HG02571 (cell line): ENCODE measurements at regions not wholly inside any gene's neighbourhood (a gene's known extent, or its start where the extent isn't known, plus 50 kb on each side); places are given as distances from the start of the nearest gene placed in this dataset.
"Not testable (repeated sequence)": the region's sequence is repeated elsewhere in the genome, so short reads cannot be mapped to it uniquely, and the experiment has no call there.

ENCODE experiments used
- ATAC-seq: cut with Tn5 transposase; IDR thresholded peaks from one replicate; pipeline ENCODE4 v1.9.1; 2021; ENCODE audit warnings: mild to moderate bottlenecking, moderate library complexity; ENCODE audit not compliant: unreplicated experiment

- peak; percentile 61 for ATAC-seq
These were observed 107.2 kb upstream of the LYZL2 start for GRCh38 chr10:30736685-30737232.

DNA sequence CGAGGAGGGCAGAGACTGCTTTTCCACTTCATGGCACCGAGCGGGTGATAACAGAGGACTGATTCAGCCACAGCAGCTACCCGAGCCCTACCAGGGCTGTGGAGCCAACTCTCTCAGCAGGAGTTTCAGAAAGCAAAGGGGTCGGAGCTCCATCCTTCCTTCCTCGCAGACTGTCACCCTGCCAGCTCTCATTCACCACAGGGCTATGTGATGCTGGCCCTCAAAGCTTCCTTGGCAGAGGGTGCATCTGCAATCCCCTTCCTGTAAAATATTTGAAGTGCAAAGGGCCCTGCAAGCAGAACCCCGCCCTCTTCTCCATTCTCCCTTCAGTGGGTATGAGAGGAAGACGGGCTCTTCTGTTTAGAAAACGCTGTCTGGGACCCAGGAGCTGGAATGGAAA, 105.3 kb upstream of the LYZL2 start:
- ATAC-seq: no peak

DNA sequence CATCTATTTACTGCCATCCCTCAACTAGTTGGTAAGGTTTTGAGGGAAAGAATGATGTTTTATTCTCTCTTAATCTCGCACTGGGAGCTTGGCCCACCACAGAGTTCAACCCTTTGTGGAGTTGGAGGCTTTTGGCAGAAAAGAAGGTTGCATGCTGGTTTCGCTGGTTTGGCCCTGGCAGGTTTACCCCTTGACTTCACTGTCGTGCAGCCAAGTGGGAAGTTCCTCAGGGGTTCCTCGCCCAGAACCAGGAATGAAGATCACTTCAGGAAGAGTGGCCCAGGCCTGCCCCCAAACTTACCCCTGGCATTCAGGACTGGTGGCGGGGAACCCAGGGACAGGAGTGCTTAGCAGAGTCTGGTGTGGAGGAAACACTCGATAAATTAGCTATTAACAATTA, 103.1 kb upstream of the LYZL2 start:
- ATAC-seq: no peak

DNA sequence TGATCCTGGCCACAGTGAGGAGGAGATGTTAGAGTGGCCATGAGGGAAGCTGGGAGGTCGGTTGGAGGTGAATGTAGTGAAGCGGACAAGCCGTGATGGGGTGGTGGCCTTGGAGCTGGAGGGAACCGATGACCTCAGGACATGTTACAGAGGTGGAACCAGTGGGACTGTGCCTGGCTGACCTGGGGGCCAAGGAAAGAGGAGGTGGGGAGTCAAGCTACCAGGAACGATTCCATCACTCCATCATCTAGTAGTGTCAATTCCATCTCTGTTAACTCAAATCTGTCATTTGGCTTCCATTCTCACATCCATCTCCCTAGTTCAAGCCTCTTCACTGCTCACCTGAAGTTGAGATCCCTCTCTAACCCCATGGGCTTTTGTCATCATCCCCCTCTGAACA, 102.4 kb upstream of the LYZL2 start:
- no peak for ATAC-seq

- ATAC-seq: no peak
These were observed 100.8 kb upstream of the LYZL2 start for GRCh38 chr10:30730306-30730705.

DNA sequence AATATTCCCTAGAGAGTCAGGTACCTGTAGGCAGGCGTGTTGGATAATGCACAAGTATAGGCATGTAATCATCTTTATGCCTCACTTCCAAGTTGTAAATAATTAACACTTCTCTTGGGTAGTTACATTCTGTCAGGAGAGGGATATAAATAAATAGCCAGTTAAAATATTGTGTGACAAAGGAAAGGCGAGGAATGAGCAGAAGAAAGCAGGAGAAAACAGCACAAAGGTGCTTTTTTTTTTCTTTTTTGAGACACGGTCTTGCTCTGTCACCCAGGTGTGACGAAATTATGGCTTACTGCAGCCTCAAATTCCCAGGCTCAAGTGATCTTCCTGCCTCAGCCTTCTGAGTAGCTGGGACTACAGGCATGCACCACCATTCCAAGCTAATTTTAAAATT, 99.2 kb upstream of the LYZL2 start:
- ATAC-seq: no peak

DNA sequence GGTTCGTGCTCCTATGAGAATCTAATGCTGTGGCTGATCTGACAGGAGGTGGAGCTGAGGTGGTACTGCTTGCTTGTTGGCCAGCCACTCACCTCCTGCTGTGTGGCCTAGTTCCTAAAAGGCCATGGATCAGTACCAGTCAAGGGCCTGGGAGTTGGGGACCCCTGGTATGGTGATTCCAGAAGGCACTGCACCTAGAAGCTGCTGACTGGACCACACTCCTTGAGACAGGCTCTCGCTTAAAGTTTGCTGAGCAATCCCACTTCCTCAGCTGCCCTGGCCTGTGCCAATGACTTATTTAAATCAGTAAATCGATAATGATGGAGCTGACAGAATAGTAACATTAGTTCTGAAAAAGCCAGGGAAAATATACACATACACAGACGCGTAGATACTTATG, 98.6 kb upstream of the LYZL2 start:
- ATAC-seq: no peak

- no peak for ATAC-seq
These were observed 98.0 kb upstream of the LYZL2 start for GRCh38 chr10:30727524-30727923.

DNA sequence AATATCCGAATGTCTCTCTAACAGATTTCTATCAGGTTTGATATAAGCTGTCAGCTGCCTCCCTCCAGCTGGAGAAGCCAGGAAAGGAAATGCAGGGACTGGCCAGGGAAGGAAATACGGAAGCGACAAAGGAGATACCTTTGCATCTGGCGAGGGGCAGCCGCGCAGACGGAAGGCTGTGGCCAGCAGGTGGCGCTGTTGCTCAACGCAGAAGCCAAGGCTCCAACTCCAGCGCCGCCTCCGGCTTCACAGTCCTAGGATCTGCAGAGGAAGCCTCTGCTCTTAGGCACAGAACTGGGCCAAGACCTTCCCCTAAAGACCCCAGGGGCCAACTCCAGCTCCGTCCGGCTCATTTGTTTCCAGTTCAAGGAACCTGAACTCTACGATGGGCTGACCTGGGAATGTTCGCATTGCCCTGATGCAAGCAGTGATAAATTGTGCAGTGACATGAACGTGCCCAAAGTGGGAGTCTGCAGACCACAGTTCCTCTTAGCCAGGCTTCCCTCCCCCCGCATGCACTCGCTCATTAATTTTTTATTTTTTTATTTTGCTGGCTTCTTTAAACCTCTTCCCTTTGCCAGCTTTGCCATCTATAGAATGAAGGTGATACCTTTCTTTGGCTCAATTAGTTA, 97.3 kb upstream of the LYZL2 start:
- ATAC-seq: peak; percentile 73

DNA sequence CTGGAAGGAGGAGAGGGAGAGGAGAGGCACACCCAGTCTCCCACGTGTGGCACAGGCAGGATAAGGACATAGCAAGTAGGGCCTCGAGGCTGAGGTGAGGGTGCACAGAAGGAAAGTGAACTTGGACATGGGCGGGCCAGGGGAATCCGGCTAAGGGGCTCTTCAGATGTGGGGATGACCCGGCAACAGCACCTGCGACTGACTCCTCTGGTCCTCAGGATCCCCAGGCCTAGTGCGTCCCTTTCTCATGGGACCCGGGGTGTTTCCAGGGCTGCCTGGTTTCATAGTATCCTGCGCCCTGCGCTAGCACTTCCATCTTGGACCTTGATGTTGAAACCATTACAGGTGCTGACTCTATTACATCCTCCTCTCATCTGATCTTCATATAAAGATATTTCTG, 96.1 kb upstream of the LYZL2 start:
- no peak for ATAC-seq

- no peak for ATAC-seq
These were observed 94.7 kb upstream of the LYZL2 start for GRCh38 chr10:30724296-30724695.

DNA sequence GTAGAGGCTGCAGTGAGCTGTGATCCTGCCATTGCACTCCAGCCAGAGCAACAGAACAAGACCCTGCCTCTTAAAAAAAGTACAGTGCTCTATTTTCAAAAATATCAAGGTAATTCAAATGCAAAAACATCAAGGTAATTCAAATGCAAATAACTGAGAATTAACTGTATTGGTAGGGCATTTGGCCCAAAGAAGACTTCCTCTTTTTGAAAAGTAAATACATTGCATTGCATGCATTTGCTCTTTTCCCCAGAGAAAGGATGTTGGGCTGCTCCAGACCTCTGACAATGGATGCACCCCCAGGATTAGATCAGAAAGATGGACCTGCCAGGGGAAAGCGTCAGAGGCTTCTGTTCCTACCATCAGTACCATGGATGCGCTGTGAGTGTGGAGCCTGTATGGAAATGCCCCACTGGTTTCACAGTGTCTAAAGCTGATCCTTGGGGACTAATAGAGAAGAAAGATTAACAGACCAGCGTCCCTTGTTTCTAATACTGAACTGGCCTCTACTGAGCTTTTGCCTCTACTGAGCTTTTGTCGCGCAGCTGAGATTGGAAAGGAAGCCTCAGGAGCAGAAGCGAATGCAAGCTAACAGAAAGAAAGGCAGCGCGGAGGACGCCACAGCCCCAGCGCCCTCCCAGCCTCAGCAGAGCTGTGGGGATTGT, 93.5 kb upstream of the LYZL2 start:
- no peak for ATAC-seq

GRCh38 chr10:30719832-30720231, 90.3 kb upstream of the LYZL2 start:
- no peak for ATAC-seq

DNA sequence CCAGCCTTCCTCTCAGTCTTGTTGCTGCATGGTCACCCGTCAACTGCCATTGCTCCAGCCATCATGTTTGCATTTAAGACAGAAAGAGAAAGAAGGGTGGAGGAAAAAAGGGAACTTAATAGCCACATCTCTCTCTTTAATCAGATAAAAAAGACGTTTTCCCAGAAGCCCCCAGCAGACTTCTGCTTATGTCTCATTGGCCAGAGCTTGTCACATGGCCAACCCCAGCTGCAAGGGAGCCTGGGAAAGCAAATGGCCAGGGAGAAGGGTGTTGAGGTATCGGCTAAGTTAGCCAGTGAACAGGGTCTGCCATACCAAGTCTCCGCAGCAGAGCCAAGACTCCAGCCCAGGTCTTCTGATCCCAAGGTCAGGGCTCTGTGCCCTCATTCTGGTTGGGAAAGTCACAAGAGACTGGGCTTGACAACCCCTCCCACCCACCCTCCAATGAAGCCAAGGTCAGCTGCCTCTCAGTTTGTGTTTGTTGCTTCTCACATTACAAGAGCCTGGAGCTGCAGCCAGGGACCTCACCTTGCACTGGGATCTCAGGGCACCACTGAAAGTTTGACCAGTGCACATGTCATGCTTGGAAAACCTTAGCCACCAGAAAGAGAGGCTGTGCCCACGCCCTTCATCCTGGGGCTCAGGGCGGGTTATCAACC, 80.3 kb upstream of the LYZL2 start:
- ATAC-seq: no peak

DNA sequence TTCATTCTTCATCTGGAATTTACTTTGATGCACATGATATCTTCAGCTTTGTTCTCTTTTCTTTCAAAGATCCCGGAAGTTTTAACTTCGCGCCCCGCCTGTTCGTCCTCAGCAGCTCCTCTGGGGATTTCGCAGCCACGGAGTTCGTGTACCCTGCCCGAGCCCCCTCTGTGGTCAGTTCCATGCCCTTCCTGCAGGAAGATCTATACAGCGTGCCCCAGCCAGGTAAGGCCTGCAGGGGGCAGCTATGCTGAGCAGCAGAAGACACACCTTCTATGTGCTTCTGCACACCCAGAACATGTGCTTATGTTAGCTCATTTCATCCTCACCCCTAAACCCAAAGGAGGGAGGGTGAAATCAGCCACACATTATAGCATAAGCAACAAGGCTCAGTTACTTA, 79.7 kb upstream of the LYZL2 start:
- ATAC-seq: no peak

GRCh38 chr10:30708234-30708633, 78.7 kb upstream of the LYZL2 start:
- ATAC-seq: no peak

DNA sequence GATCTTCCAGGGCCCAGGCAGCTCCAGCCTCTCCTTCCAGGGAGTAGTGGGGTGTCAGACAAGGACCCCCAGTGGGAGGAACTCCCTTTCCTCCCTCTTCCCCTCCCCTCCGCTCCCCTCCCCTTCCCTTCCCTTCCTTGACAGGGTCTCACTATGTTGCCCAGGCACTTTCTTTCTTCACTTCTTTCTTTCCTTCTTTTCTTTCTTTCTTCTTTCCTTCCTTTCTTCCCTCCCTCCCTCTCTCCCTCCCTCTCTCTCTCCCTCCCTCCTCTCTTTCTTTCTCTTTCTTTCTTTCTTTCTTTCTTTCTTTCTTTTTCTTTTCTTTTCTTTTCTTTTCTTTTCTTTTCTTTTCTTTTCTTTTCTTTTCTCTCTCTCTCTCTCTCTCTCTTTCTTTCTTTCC, 76.6 kb upstream of the LYZL2 start:
- not testable (repeated sequence) for ATAC-seq

DNA sequence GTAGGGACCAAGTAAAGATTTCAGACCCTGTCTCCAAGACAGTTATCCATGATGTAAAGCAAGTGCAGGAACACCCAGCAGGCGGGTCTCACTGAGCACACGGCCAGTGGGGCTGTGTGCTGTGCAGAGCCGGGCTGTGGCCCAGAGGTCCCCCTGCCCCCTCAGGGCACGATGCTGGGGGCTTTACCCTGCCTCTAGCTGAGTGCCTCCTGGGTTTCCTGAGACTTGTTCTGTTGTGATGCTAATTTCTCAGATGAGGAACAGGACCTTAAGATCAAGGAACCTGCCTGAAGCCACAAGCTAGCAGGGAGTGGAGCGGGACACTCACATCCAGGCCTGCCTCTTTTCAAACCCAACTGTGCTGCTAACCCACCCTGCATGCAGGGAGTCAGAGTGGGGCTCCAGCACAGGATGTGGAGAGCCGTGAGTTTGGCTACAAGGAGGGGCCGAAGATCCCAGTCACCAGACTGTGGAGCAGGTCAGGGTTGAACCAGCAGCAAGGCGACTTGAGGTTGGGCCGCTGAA, 76.1 kb upstream of the LYZL2 start:
- peak; percentile 9 for ATAC-seq

DNA sequence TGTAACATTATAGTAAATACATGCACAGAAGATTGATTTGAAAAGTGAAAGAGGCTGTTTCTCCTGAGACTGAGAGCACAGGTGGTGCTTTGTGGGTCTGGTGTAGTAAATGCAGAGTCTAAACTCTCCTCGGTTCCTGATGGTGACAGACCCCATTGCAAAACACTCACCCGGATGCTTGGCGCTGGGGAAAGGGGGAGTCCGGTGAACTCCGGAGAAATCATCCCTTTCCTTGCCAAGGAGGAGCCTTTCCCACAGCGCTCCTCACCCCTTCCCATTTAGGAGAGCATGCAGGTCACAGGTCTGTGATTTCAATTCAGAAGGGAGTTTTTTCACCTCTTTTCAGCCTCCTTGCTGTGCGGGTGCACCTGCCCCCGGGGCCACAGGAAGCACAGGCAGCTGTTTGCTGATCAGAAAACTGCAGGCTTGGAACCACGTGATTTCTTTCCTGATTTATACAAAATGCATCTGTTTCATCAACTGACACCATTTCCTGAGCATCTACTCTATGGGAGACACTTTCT, 75.6 kb upstream of the LYZL2 start:
- ATAC-seq: peak; percentile 56

DNA sequence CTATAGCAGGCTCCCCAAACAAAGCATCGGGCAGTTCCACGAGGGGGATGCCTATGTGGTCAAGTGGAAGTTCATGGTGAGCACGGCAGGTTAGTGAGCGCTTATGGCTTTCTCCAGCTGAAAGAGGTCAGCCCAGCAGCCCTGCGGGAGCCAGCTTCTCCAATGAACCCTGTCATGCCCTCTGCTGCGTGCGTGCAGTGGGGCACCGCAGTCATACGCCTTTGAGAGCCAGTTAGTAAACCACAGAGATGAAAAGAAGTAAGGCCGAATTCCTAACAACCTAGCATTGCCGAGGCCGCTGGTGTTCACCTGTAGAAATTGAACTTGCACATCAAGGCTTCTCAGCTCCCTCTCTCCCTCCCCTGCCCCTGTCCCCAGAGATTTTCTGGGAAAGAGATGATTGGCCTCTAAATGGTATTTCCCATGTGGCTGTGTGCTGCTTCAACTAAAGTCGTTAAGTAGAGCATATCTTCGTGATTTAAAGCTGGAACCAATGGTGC, 75.1 kb upstream of the LYZL2 start:
- peak; percentile 0 for ATAC-seq

DNA sequence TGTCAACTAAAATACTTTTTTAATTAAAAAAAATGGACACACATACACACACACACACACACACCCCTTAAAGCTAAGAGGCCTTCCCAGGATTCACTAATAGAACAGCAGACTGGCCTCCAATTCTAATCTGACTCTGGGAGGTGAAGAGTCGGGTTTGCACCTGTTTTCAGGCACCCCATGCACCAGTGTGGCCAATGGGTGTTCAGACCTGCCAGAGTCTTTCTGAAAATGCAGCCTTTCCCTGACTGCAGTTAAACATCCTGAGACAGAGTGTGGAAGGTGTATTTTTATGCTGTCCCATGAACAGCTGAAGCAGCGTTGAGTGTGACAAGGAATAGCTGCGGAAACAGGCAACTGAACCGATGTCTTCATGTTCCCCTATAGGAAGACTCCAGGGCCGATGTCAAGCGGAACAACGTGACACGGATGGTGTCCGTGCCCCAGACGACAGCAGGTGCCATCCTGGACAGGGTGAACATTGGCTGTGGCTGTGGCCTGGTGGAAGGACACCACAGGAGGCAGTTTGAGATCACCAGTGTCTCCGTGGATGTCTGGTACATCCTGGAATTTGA, 74.6 kb upstream of the LYZL2 start:
- ATAC-seq: no peak
